ENCODE measurements at regions not wholly inside any gene's neighbourhood (a gene's known extent, or its start where the extent isn't known, plus 50 kb on each side); places are given as distances from the start of the nearest gene placed in this dataset.

GRCh38 chr15:87792250-87793040 is 464.1 kb downstream of the NTRK3 start:
- TF ChIP-seq, protein P1, sequence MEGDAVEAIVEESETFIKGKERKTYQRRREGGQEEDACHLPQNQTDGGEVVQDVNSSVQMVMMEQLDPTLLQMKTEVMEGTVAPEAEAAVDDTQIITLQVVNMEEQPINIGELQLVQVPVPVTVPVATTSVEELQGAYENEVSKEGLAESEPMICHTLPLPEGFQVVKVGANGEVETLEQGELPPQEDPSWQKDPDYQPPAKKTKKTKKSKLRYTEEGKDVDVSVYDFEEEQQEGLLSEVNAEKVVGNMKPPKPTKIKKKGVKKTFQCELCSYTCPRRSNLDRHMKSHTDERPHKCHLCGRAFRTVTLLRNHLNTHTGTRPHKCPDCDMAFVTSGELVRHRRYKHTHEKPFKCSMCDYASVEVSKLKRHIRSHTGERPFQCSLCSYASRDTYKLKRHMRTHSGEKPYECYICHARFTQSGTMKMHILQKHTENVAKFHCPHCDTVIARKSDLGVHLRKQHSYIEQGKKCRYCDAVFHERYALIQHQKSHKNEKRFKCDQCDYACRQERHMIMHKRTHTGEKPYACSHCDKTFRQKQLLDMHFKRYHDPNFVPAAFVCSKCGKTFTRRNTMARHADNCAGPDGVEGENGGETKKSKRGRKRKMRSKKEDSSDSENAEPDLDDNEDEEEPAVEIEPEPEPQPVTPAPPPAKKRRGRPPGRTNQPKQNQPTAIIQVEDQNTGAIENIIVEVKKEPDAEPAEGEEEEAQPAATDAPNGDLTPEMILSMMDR (conservative IDR thresholded peaks at IDR 0.05; ENCODE audit: low read depth, low read length): no peak
- TF ChIP-seq EZH2 (IDR thresholded peaks at IDR 0.05; ENCODE audit: borderline replicate concordance, low read depth, low read length, poor library complexity, severe bottlenecking): no peak

Measured in A673 (cell line).